Neural progenitor cell (in vitro differentiated cells): ENCODE measurements at regions not wholly inside any gene's neighbourhood (a gene's known extent, or its start where the extent isn't known, plus 50 kb on each side); places are given as distances from the start of the nearest gene placed in this dataset.

Source experiments
- DNase-seq: peaks from one replicate; pipeline ENCODE4 v3.0.0-alpha.2; 2016; ENCODE audit warnings: low spot score
- H2AFZ ChIP-seq: fragments of 200-600 bp; sonication (generic); replicated peaks from 2 replicates; pipeline ENCODE4 v1.6.1; 2016; ENCODE audit warnings: antibody characterized with exemption
- H3F3A ChIP-seq: fragments of 200-600 bp; sonication (generic); 2 replicates; pipeline ENCODE4 v1.6.1; 2016; ENCODE audit warnings: antibody characterized with exemption, low read depth
- H3K27ac ChIP-seq: fragments of 200-600 bp; sonication (generic); 2 replicates; pipeline ENCODE4 v1.5.1; 2016; ENCODE audit warnings: mild to moderate bottlenecking
- H3K27me3 ChIP-seq: fragments of 200-600 bp; sonication (generic); 2 replicates; pipeline ENCODE4 v1.6.1; 2016; ENCODE audit warnings: mild to moderate bottlenecking, moderate library complexity
- H3K36me3 ChIP-seq: fragments of 200-600 bp; sonication (generic); 2 replicates; pipeline ENCODE4 v1.5.1; 2016
- H3K4me1 ChIP-seq: fragments of 200-600 bp; sonication (generic); 2 replicates; pipeline ENCODE4 v1.6.1; 2016; ENCODE audit warnings: mixed run types
- H3K4me2 ChIP-seq: fragments of 200-600 bp; sonication (generic); 2 replicates; pipeline ENCODE4 v1.6.1; 2016
- H3K4me3 ChIP-seq: fragments of 200-600 bp; sonication (generic); 2 replicates; pipeline ENCODE4 v1.5.1; 2016
- H3K79me2 ChIP-seq: fragments of 200-600 bp; sonication (generic); 2 replicates; pipeline ENCODE4 v1.6.1; 2016; ENCODE audit warnings: low read depth
- H3K9ac ChIP-seq: fragments of 200-600 bp; sonication (generic); 2 replicates; pipeline ENCODE4 v1.6.1; 2016
- H3K9me3 ChIP-seq: fragments of 200-600 bp; sonication (generic); 2 replicates; pipeline ENCODE4 v1.5.1; 2016; ENCODE audit warnings: low read depth
- H4K20me1 ChIP-seq: fragments of 200-600 bp; sonication (generic); 2 replicates; pipeline ENCODE4 v1.6.1; 2016; ENCODE audit warnings: low read depth
- H3K27ac Mint-ChIP-seq: 3 replicates; pipeline ENCODE4 v1.8.0; 2021; ENCODE audit warnings: mixed read lengths
- H3K27me3 Mint-ChIP-seq: 2 replicates; pipeline ENCODE4 v1.8.0; 2022; ENCODE audit warnings: low read depth, mild to moderate bottlenecking, inconsistent platforms, moderate library complexity, mixed read lengths; ENCODE audit not compliant: insufficient read depth
- H3K36me3 Mint-ChIP-seq: 3 replicates; pipeline ENCODE4 v1.8.0; 2021; ENCODE audit warnings: mixed read lengths
- H3K4me1 Mint-ChIP-seq: 3 replicates; pipeline ENCODE4 v1.8.0; 2021; ENCODE audit warnings: mixed read lengths
- H3K4me3 Mint-ChIP-seq: 3 replicates; pipeline ENCODE4 v1.8.0; 2021; ENCODE audit warnings: mild to moderate bottlenecking, moderate library complexity, mixed read lengths
- H3K9me3 Mint-ChIP-seq: 3 replicates; pipeline ENCODE4 v1.8.0; 2020; ENCODE audit warnings: mixed read lengths
- CTCF ChIP-seq: fragments of 200-600 bp; sonication (generic); IDR thresholded peaks from 2 replicates; pipeline ENCODE4 v1.5.1; 2017; ENCODE audit warnings: antibody characterized with exemption, mild to moderate bottlenecking
- EZH2 ChIP-seq: fragments of 200-600 bp; sonication (generic); IDR thresholded peaks from 2 replicates; pipeline ENCODE4 v1.6.1; 2017; ENCODE audit warnings: antibody characterized with exemption, mild to moderate bottlenecking, moderate library complexity
- EZH2phosphoT487 ChIP-seq: fragments of 200-600 bp; sonication (generic); IDR thresholded peaks from 2 replicates; pipeline ENCODE4 v1.6.1; 2017; ENCODE audit warnings: antibody characterized with exemption

DNA sequence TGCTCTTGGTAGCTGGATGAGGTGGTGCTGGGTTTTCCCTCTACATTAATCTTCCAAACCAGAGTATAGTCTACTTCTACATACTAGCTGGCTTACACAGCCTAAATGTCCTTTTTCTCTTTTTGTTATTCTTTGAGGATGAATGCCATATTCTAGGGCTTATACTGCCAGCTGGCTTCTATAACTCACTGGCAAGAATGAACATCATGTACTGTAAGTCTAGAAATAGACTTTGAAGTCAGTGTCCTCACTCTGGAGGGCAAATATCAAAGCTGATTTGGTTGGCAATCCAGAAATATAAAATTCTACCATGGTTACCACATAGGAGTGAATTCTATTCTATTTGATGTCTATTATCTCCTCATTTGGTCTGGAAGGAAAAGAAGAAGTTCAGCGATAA lies 251.7 kb upstream of the TYRP1 start:
- H3K4me3 ChIP-seq, result no peak overlapping the region
- H3K4me3 Mint-ChIP-seq, result no peak overlapping the region
- no peak overlapping the region for H3K9ac ChIP-seq
- H3K4me2 ChIP-seq, result no peak overlapping the region
- no peaks in the 10 kb centered on the region for H3K9me3 ChIP-seq
- no peaks in the 10 kb centered on the region for H3F3A ChIP-seq
- H3K27me3 ChIP-seq, result no peaks in the 10 kb centered on the region
- H3K27me3 Mint-ChIP-seq, result no peaks in the 10 kb centered on the region
- no peak overlapping the region for H3K27ac Mint-ChIP-seq
- H3K36me3 Mint-ChIP-seq, result no peaks in the 10 kb centered on the region
- TF ChIP-seq EZH2phosphoT487 (no peak), CTCF (no peak), EZH2 (no peak)
- H3K36me3 ChIP-seq, result no peaks in the 10 kb centered on the region
- no peak overlapping the region for H3K27ac ChIP-seq
- H3K79me2 ChIP-seq, result no peaks in the 10 kb centered on the region
- H3K4me1 ChIP-seq, result no peaks in the 10 kb centered on the region
- peaks cover 3% of the 10 kb centered on the region for H3K4me1 Mint-ChIP-seq
- no peak for DNase-seq
- H4K20me1 ChIP-seq, result no peaks in the 10 kb centered on the region
- H3K9me3 Mint-ChIP-seq, result no peaks in the 10 kb centered on the region
- H2AFZ ChIP-seq, result no peak overlapping the region

DNA sequence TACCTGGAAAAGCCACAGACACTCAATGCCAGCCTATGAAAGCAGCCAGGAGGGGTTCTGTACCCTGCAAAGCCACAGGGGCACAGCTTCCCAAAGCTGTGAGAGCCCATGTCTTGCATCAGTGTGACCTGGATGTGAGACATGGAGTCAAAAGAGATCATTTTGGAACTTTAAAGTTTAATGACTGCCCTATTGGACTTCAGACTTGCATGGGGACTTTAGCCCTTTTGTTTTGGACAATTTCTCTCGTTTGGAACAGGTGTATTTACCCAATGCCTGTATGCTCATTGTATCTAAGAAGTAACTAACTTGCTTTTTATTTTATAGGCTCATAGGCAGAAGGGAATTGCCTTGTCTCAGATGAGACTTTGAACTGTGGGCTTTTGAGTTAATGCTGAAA lies 244.9 kb upstream of the TYRP1 start:
- DNase-seq, result no peak
- Histone ChIP-seq H2AFZ (no peak overlapping the region), H3F3A (no peaks in the 10 kb centered on the region), H3K4me1 (no peaks in the 10 kb centered on the region), H3K27me3 (no peaks in the 10 kb centered on the region), H3K36me3 (no peaks in the 10 kb centered on the region), H3K79me2 (no peaks in the 10 kb centered on the region), H3K9me3 (no peaks in the 10 kb centered on the region), H3K4me2 (no peak overlapping the region), H4K20me1 (no peaks in the 10 kb centered on the region), H3K9ac (no peak overlapping the region), H3K4me3 (no peak overlapping the region), H3K27ac (no peak overlapping the region)
- H3K27me3 Mint-ChIP-seq, result no peaks in the 10 kb centered on the region
- no peaks in the 10 kb centered on the region for H3K36me3 Mint-ChIP-seq
- H3K9me3 Mint-ChIP-seq, result no peaks in the 10 kb centered on the region
- no peak overlapping the region for H3K4me3 Mint-ChIP-seq
- H3K27ac Mint-ChIP-seq, result no peak overlapping the region
- TF ChIP-seq CTCF (no peak), EZH2 (no peak), EZH2phosphoT487 (no peak)
- no peaks in the 10 kb centered on the region for H3K4me1 Mint-ChIP-seq

DNA sequence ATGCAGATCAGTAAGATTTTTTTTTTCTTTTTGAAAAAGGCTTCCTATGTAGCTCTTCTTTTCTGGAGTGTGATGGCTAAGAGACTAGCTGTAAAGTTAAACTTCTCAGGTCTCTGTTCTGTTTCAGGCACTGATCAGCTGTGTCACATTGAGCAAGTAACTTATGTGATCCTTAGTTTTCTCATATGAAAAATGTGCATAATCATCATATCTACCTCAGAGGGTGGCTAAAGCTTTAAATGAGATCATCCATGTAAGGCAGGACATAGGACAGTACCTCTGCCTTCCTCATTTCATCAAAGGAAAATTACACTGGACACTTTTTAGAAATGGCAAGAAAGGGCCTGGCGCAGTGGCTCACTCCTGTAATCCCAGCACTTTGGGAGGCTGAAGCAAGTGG lies 235.9 kb upstream of the TYRP1 start:
- Histone ChIP-seq H3K79me2 (no peaks in the 10 kb centered on the region), H3K4me2 (no peak overlapping the region), H2AFZ (no peak overlapping the region), H3K27ac (no peak overlapping the region), H3K9me3 (no peaks in the 10 kb centered on the region), H4K20me1 (no peaks in the 10 kb centered on the region), H3K4me1 (peaks cover 7% of the 10 kb centered on the region), H3K4me3 (no peak overlapping the region), H3K27me3 (no peaks in the 10 kb centered on the region), H3K9ac (no peak overlapping the region), H3K36me3 (no peaks in the 10 kb centered on the region), H3F3A (peaks cover 4% of the 10 kb centered on the region)
- TF ChIP-seq EZH2phosphoT487, result no peak
- TF ChIP-seq EZH2, result no peak
- TF ChIP-seq CTCF, result no peak
- peaks cover 2% of the 10 kb centered on the region for H3K9me3 Mint-ChIP-seq
- H3K36me3 Mint-ChIP-seq, result no peaks in the 10 kb centered on the region
- DNase-seq, result no peak
- H3K4me3 Mint-ChIP-seq, result no peak overlapping the region
- peaks cover 2% of the 10 kb centered on the region for H3K27me3 Mint-ChIP-seq
- peaks cover 7% of the 10 kb centered on the region for H3K4me1 Mint-ChIP-seq
- H3K27ac Mint-ChIP-seq, result no peak overlapping the region
